Activated T-helper 17 cell treated with anti-CD3 and anti-CD28 coated beads, Interleukin-2, amount 50 U/mL, for 72 hours (primary cell): ENCODE measurements at regions not wholly inside any gene's neighbourhood (a gene's known extent, or its start where the extent isn't known, plus 50 kb on each side); places are given as distances from the start of the nearest gene placed in this dataset.

Source experiments
- ATAC-seq: fragments of 150-1000 bp; cut with Tn5 transposase; replicated peaks from 2 replicates; pipeline ENCODE4 v1.10.0; 2021; ENCODE audit warnings: mild to moderate bottlenecking, moderate library complexity
- H3K27ac Mint-ChIP-seq: one replicate; pipeline ENCODE4 v1.8.0; 2022; ENCODE audit warnings: mixed read lengths
- H3K27me3 Mint-ChIP-seq: one replicate; pipeline ENCODE4 v1.8.0; 2022; ENCODE audit warnings: mixed read lengths
- H3K36me3 Mint-ChIP-seq: one replicate; pipeline ENCODE4 v1.8.0; 2022; ENCODE audit warnings: low read depth, mild to moderate bottlenecking, mixed read lengths
- H3K4me1 Mint-ChIP-seq: one replicate; pipeline ENCODE4 v1.8.0; 2022; ENCODE audit warnings: mixed read lengths
- H3K4me3 Mint-ChIP-seq: one replicate; pipeline ENCODE4 v1.8.0; 2022; ENCODE audit warnings: mild to moderate bottlenecking, mixed read lengths
- H3K9me3 Mint-ChIP-seq: one replicate; pipeline ENCODE4 v1.8.0; 2022; ENCODE audit warnings: mixed read lengths

- Mint-ChIP-seq H3K4me3 (no peak overlapping the region), H3K27ac (no peak overlapping the region), H3K27me3 (peaks cover 3% of the 10 kb centered on the region), H3K36me3 (no peaks in the 10 kb centered on the region), H3K9me3 (peaks cover 5% of the 10 kb centered on the region), H3K4me1 (no peaks in the 10 kb centered on the region)
- ATAC-seq: no peak
Measured at GRCh38 chr3:99524559-99524958, 113.8 kb upstream of the COL8A1 start.

GRCh38 chr3:99523431-99524127, 114.8 kb upstream of the COL8A1 start:
- Mint-ChIP-seq H3K4me3 (no peak overlapping the region), H3K4me1 (no peaks in the 10 kb centered on the region), H3K27me3 (peaks cover 3% of the 10 kb centered on the region), H3K27ac (no peak overlapping the region), H3K9me3 (peaks cover 5% of the 10 kb centered on the region), H3K36me3 (no peaks in the 10 kb centered on the region)
- ATAC-seq: no peak

- Mint-ChIP-seq H3K36me3 (no peaks in the 10 kb centered on the region), H3K9me3 (peaks cover 5% of the 10 kb centered on the region), H3K27ac (no peak overlapping the region), H3K4me1 (no peaks in the 10 kb centered on the region), H3K27me3 (peaks cover 3% of the 10 kb centered on the region), H3K4me3 (no peak overlapping the region)
- ATAC-seq: no peak
Measured at GRCh38 chr3:99522147-99522546, 116.2 kb upstream of the COL8A1 start.

- H3K27ac Mint-ChIP-seq: no peak overlapping the region
- no peaks in the 10 kb centered on the region for H3K36me3 Mint-ChIP-seq
- H3K9me3 Mint-ChIP-seq: peaks cover 5% of the 10 kb centered on the region
- no peak for ATAC-seq
- H3K4me3 Mint-ChIP-seq: no peak overlapping the region
- no peaks in the 10 kb centered on the region for H3K4me1 Mint-ChIP-seq
- peaks cover 3% of the 10 kb centered on the region for H3K27me3 Mint-ChIP-seq
Measured at GRCh38 chr3:99521551-99521950, 116.8 kb upstream of the COL8A1 start.

- H3K36me3 Mint-ChIP-seq: no peaks in the 10 kb centered on the region
- H3K9me3 Mint-ChIP-seq: peaks cover 5% of the 10 kb centered on the region
- H3K27me3 Mint-ChIP-seq: peaks cover 3% of the 10 kb centered on the region
Measured at GRCh38 chr3:99520513-99520912, 117.9 kb upstream of the COL8A1 start.

GRCh38 chr3:99516936-99517335, 121.5 kb upstream of the COL8A1 start:
- Mint-ChIP-seq H3K9me3 (no peaks in the 10 kb centered on the region), H3K27ac (no peak overlapping the region), H3K4me3 (no peak overlapping the region), H3K4me1 (no peaks in the 10 kb centered on the region), H3K36me3 (no peaks in the 10 kb centered on the region), H3K27me3 (peaks cover 3% of the 10 kb centered on the region)
- ATAC-seq: no peak

More at GRCh38 chr3:99520513-99520912, 117.9 kb upstream of the COL8A1 start:
- ATAC-seq: no peak
- Mint-ChIP-seq H3K27ac (no peak overlapping the region), H3K4me3 (no peak overlapping the region), H3K4me1 (no peaks in the 10 kb centered on the region)

- no peak for ATAC-seq
- no peaks in the 10 kb centered on the region for H3K9me3 Mint-ChIP-seq
- H3K27me3 Mint-ChIP-seq: peaks cover 8% of the 10 kb centered on the region
- H3K4me1 Mint-ChIP-seq: no peaks in the 10 kb centered on the region
- no peak overlapping the region for H3K27ac Mint-ChIP-seq
- H3K4me3 Mint-ChIP-seq: no peak overlapping the region
- no peaks in the 10 kb centered on the region for H3K36me3 Mint-ChIP-seq
Measured at GRCh38 chr3:99515891-99516290, 122.5 kb upstream of the COL8A1 start.

GRCh38 chr3:99509224-99509623, 129.2 kb upstream of the COL8A1 start:
- ATAC-seq: no peak
- Mint-ChIP-seq H3K27ac (no peak overlapping the region), H3K36me3 (no peaks in the 10 kb centered on the region), H3K4me3 (no peak overlapping the region), H3K4me1 (peaks cover 5% of the 10 kb centered on the region), H3K27me3 (peaks cover 5% of the 10 kb centered on the region), H3K9me3 (no peaks in the 10 kb centered on the region)

GRCh38 chr3:99508191-99508590, 130.2 kb upstream of the COL8A1 start:
- Mint-ChIP-seq H3K9me3 (no peaks in the 10 kb centered on the region), H3K27me3 (peaks cover 5% of the 10 kb centered on the region), H3K4me3 (no peak overlapping the region), H3K36me3 (no peaks in the 10 kb centered on the region), H3K4me1 (peaks cover 5% of the 10 kb centered on the region), H3K27ac (no peak overlapping the region)
- ATAC-seq: no peak

- peaks cover 5% of the 10 kb centered on the region for H3K4me1 Mint-ChIP-seq
- H3K27me3 Mint-ChIP-seq: no peaks in the 10 kb centered on the region
- ATAC-seq: peak; percentile 99
- no peak overlapping the region for H3K27ac Mint-ChIP-seq
- no peak overlapping the region for H3K4me3 Mint-ChIP-seq
- no peaks in the 10 kb centered on the region for H3K36me3 Mint-ChIP-seq
- no peaks in the 10 kb centered on the region for H3K9me3 Mint-ChIP-seq
Measured at GRCh38 chr3:99505646-99506269, 132.6 kb upstream of the COL8A1 start.

GRCh38 chr3:99505200-99505599, 133.2 kb upstream of the COL8A1 start:
- Mint-ChIP-seq H3K27me3 (no peaks in the 10 kb centered on the region), H3K27ac (no peak overlapping the region), H3K36me3 (no peaks in the 10 kb centered on the region), H3K4me3 (no peak overlapping the region), H3K4me1 (peaks cover 5% of the 10 kb centered on the region), H3K9me3 (no peaks in the 10 kb centered on the region)
- no peak for ATAC-seq

GRCh38 chr3:99504258-99504657, 134.1 kb upstream of the COL8A1 start:
- Mint-ChIP-seq H3K27me3 (no peaks in the 10 kb centered on the region), H3K9me3 (no peaks in the 10 kb centered on the region), H3K27ac (no peak overlapping the region), H3K4me1 (peaks cover 5% of the 10 kb centered on the region), H3K4me3 (no peak overlapping the region), H3K36me3 (no peaks in the 10 kb centered on the region)
- no peak for ATAC-seq

GRCh38 chr3:99503350-99503749, 135.0 kb upstream of the COL8A1 start:
- Mint-ChIP-seq H3K9me3 (no peaks in the 10 kb centered on the region), H3K4me1 (peaks cover 5% of the 10 kb centered on the region), H3K36me3 (no peaks in the 10 kb centered on the region), H3K27me3 (no peaks in the 10 kb centered on the region), H3K4me3 (no peak overlapping the region), H3K27ac (no peak overlapping the region)
- no peak for ATAC-seq

GRCh38 chr3:99502871-99503270, 135.5 kb upstream of the COL8A1 start:
- no peaks in the 10 kb centered on the region for H3K9me3 Mint-ChIP-seq
- no peaks in the 10 kb centered on the region for H3K36me3 Mint-ChIP-seq
- peaks cover 5% of the 10 kb centered on the region for H3K4me1 Mint-ChIP-seq
- no peak overlapping the region for H3K4me3 Mint-ChIP-seq
- ATAC-seq: no peak
- H3K27me3 Mint-ChIP-seq: no peaks in the 10 kb centered on the region
- no peak overlapping the region for H3K27ac Mint-ChIP-seq

- no peak overlapping the region for H3K27ac Mint-ChIP-seq
- no peak for ATAC-seq
- no peaks in the 10 kb centered on the region for H3K36me3 Mint-ChIP-seq
- H3K4me1 Mint-ChIP-seq: no peaks in the 10 kb centered on the region
- H3K27me3 Mint-ChIP-seq: no peaks in the 10 kb centered on the region
- no peaks in the 10 kb centered on the region for H3K9me3 Mint-ChIP-seq
- no peak overlapping the region for H3K4me3 Mint-ChIP-seq
Measured at GRCh38 chr3:99500485-99500884, 137.9 kb upstream of the COL8A1 start.
